ENCODE measurements at regions not wholly inside any gene's neighbourhood (a gene's known extent, or its start where the extent isn't known, plus 50 kb on each side); places are given as distances from the start of the nearest gene placed in this dataset.
"Not testable (repeated sequence)": the region's sequence is repeated elsewhere in the genome, so short reads cannot be mapped to it uniquely, and the experiment has no call there.

DNA sequence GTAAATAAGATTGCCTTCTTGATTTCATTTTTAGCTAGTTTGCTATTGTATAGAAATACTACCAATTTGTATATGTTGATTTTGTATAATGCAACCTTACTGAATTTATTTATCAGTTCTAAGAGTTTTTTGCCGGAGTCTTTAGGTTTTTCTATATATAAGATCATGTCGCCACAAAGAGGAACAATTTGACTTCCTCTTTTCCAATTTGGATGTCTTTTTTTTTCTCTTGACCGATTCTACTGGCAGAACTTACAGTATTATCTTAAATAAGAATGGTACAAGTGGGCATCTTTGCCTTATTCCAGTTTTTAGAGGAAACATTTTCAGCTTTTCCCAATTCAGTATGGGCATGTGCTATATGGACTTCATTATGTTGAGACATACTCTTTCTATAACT is 624.7 kb upstream of the ACO1 start:
- 85 to 92% (median 90%) methylated on average over 3 of the region's 3 CpGs for WGBS, 3 donors

DNA sequence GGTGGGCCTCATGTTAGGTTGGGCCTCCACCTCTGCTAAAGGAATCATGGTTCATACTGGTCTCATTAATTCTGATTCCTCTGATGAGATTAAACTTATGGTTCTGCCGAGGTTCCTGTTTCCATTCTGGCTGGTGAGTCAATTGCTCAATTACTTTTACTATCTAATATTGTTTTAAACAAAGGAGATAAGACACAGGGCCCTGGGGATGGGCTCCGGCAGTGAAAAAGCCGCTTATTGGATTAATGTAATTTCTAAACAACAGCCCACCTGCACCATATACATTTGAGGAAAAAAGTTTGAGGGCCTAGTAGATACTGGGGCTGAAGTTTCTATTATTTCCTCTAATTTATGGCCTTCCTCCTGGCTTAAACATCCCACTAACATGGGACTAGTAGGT is 610.4 kb upstream of the ACO1 start:
- WGBS, 3 donors: 57 to 80% (median 72%) methylated on average over 3 of the region's 3 CpGs
- H3K4me1 ChIP-seq (ENCODE audit: insufficient read depth); H3K36me3 ChIP-seq; DNase-seq; H3K9me3 ChIP-seq; H3K4me3 ChIP-seq; H3K27me3 ChIP-seq; intact Hi-C loops (cut with DNase I); H3K27ac ChIP-seq: not testable (repeated sequence)

More for the DNA sequence above, 624.7 kb upstream of the ACO1 start:
- no peak for DNase-seq
- no peaks in the 10 kb centered on the region for H3K9me3 ChIP-seq
- no peak overlapping the region for H3K4me3 ChIP-seq
- H3K4me1 ChIP-seq (ENCODE audit: insufficient read depth): no peaks in the 10 kb centered on the region
- no peaks in the 10 kb centered on the region for H3K36me3 ChIP-seq
- TF ChIP-seq, protein P1, sequence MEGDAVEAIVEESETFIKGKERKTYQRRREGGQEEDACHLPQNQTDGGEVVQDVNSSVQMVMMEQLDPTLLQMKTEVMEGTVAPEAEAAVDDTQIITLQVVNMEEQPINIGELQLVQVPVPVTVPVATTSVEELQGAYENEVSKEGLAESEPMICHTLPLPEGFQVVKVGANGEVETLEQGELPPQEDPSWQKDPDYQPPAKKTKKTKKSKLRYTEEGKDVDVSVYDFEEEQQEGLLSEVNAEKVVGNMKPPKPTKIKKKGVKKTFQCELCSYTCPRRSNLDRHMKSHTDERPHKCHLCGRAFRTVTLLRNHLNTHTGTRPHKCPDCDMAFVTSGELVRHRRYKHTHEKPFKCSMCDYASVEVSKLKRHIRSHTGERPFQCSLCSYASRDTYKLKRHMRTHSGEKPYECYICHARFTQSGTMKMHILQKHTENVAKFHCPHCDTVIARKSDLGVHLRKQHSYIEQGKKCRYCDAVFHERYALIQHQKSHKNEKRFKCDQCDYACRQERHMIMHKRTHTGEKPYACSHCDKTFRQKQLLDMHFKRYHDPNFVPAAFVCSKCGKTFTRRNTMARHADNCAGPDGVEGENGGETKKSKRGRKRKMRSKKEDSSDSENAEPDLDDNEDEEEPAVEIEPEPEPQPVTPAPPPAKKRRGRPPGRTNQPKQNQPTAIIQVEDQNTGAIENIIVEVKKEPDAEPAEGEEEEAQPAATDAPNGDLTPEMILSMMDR (IDR thresholded peaks at IDR 0.05): no peak
- TF ChIP-seq EP300 (IDR thresholded peaks at IDR 0.05) (no peak), POLR2A (IDR thresholded peaks at IDR 0.05) (no peak)
- H3K27me3 ChIP-seq: no peaks in the 10 kb centered on the region
- intact Hi-C loops (cut with DNase I): loop anchor here in 1 of 4 donors (10.0 kb wide), 1 partner anchor 65 kb away; no protein-coding TSS in a partner anchor
- H3K27ac ChIP-seq: no peak overlapping the region

DNA sequence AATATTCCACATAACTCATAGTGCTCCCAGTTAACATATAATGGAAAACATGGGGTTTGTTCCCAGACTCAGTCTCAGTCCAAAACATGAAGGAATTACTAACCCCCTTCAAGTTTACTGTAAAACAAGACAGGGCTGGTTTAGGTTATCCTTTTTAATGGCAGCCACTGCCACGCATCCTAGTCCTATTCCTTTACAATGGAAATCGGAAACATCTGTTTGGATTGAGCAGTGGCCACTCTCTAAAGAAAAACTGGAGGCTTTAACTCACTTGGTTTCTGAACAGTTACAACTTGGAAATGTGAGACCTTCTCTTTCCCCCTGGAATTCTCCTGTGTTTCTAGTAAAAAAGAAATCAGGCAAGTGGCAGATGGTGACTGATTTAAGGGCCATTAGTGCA is 609.9 kb upstream of the ACO1 start:
- intact Hi-C loops (cut with DNase I): no loop called here
- 82 to 92% (median 88%) methylated on average over 2 of the region's 2 CpGs for WGBS, 3 donors
- Histone ChIP-seq H3K27ac (no peak overlapping the region), H3K9me3 (peaks cover 0 to 8% of the 10 kb centered on the region in 2 donors), H3K4me1 (ENCODE audit: insufficient read depth) (no peaks in the 10 kb centered on the region), H3K27me3 (no peaks in the 10 kb centered on the region), H3K4me3 (no peak overlapping the region), H3K36me3 (no peaks in the 10 kb centered on the region)
- TF ChIP-seq, protein P1 (IDR thresholded peaks at IDR 0.05): no peak
- TF ChIP-seq POLR2A (IDR thresholded peaks at IDR 0.05) (no peak), EP300 (IDR thresholded peaks at IDR 0.05) (no peak)
- no peak for DNase-seq

- Histone ChIP-seq H3K9me3 (peaks cover 0 to 8% of the 10 kb centered on the region in 2 donors), H3K27ac (no peak overlapping the region), H3K27me3 (no peaks in the 10 kb centered on the region), H3K4me3 (no peak overlapping the region), H3K36me3 (no peaks in the 10 kb centered on the region), H3K4me1 (ENCODE audit: insufficient read depth) (no peaks in the 10 kb centered on the region)
- DNase-seq: no peak
- TF ChIP-seq EP300 (IDR thresholded peaks at IDR 0.05) (no peak), POLR2A (IDR thresholded peaks at IDR 0.05) (no peak)
- TF ChIP-seq, protein P1 (IDR thresholded peaks at IDR 0.05): no peak
- intact Hi-C loops (cut with DNase I): no loop called here
- WGBS, 3 donors: 9 to 25% (median 24%) methylated on average over 3 of the region's 3 CpGs
Observed at GRCh38 chr9:31776471-31776870, 608.0 kb upstream of the ACO1 start.

- no peaks in the 10 kb centered on the region for H3K36me3 ChIP-seq
- TF ChIP-seq POLR2A (IDR thresholded peaks at IDR 0.05) (no peak), EP300 (IDR thresholded peaks at IDR 0.05) (no peak)
- TF ChIP-seq, protein P1 (IDR thresholded peaks at IDR 0.05): no peak
- no peak overlapping the region for H3K4me3 ChIP-seq
- intact Hi-C loops (cut with DNase I): no loop called here
- H3K27ac ChIP-seq: no peak overlapping the region
- H3K4me1 ChIP-seq (ENCODE audit: insufficient read depth): no peaks in the 10 kb centered on the region
- DNase-seq: no peak
- H3K9me3 ChIP-seq: no peaks in the 10 kb centered on the region
- 47 to 65% (median 51%) methylated on average over 2 of the region's 2 CpGs for WGBS, 3 donors
- H3K27me3 ChIP-seq: no peaks in the 10 kb centered on the region
Observed at GRCh38 chr9:31783491-31783890, 601.0 kb upstream of the ACO1 start.

Data from ovary (tissue), 7 donors.